ENCODE measurements at regions not wholly inside any gene's neighbourhood (a gene's known extent, or its start where the extent isn't known, plus 50 kb on each side); places are given as distances from the start of the nearest gene placed in this dataset.

DNA sequence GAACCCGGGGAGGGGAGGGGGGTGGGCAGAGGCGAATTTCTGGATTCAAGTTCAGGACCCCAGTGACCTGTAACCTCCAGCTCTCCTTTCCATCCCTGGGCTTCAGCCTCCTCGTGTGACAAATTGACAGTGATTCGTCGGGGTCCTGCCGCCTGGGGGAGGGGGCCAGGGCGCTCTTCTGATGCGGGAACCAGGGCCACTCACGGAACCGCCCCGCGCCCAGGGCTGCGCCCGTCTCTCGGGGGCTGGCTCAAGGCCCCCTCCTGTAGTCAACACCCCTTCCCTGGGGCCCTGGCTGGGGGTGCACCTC is 92.8 kb upstream of the ANO1 start:
- Histone ChIP-seq H3K4me1 (ENCODE audit: control insufficient read depth, insufficient read depth, low read depth, low read length) (peaks cover 11% of the 10 kb centered on the region), H3K23ac (ENCODE audit: low read length in 2 of 2) (no peak overlapping the region)

DNA sequence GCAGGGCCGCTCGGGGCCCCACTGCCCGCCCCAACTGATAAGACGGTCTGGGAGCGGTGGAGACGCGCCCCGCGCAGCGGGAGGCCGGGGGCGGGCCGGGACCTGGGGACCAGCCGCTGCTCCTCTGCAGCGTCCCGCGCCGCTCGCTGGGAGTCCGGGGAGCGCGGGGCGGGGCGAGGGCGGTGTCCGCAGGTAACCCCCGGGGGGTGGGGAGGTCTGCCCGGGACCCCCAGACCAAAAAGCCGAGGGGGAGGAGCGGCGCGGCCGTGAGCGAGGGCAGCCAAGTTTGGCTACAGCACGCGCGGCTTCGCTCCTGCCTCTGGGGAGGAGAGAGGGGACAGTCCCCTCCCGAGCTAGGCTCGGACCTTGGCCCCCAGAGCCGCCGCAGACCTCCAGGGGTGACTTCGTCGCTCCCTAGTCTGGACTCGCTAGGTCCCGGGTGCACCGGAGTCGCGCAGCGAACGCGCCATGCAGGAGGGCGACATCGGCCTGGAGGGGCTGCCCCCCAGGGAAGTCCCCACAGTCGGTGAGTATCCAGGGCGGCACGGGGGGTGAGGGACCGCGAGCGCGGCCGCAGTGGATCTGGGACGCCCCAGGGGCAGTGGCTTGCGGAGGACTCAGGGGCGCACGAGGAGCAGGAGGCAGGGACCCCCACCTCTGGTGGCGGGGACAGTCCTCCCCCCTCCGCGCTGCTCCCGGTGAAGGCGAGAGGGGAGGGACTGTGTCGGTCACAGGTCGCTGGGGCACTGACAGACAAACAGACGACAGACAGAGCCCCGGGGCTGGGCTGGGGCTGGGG is 92.3 kb upstream of the ANO1 start:
- H3K4me3 ChIP-seq (ENCODE audit: insufficient read depth in 1 of 2, low read depth in 1 of 2, low read length in 2 of 2): no peak overlapping the region

More for the DNA sequence above, 92.8 kb upstream of the ANO1 start:
- no peak for DNase-seq
- H3K4me3 ChIP-seq (ENCODE audit: insufficient read depth in 1 of 2, low read depth in 1 of 2, low read length in 2 of 2): no peak overlapping the region
- H3K27ac ChIP-seq (ENCODE audit: low read length, poor library complexity, severe bottlenecking): no peak overlapping the region
- H3K9me3 ChIP-seq (ENCODE audit: control insufficient read depth, low read length): no peaks in the 10 kb centered on the region
- 0% methylated on average over 7 of the region's 15 CpGs for WGBS
- H4K91ac ChIP-seq (ENCODE audit: low read length): no peak overlapping the region
- H3K18ac ChIP-seq (ENCODE audit: low read depth in 1 of 2, low read length in 2 of 2): no peak overlapping the region
- no peak overlapping the region for H3K14ac ChIP-seq (ENCODE audit: low read length in 2 of 2)
- no peak overlapping the region for H2BK12ac ChIP-seq (ENCODE audit: low read length in 2 of 2)
- no peak overlapping the region for H3K4ac ChIP-seq (ENCODE audit: low read depth in 1 of 2, low read length in 2 of 2)
- no peak overlapping the region for H2AK5ac ChIP-seq (ENCODE audit: low read length, severe bottlenecking)
- H3K9ac ChIP-seq (ENCODE audit: low read length): no peak overlapping the region
- no peak overlapping the region for H2BK120ac ChIP-seq (ENCODE audit: low read depth, low read length)
- no peak overlapping the region for H2AFZ ChIP-seq (ENCODE audit: low read depth, low read length)
- H3K36me3 ChIP-seq (ENCODE audit: control insufficient read depth in 1 of 2, insufficient read depth in 2 of 2, low read depth in 1 of 2, low read length in 2 of 2): no peaks in the 10 kb centered on the region
- H4K8ac ChIP-seq (ENCODE audit: low read length): no peak overlapping the region
- no peaks in the 10 kb centered on the region for H3K79me1 ChIP-seq (replicated peaks; ENCODE audit: low read length, poor library complexity, severe bottlenecking)
- H3K4me2 ChIP-seq (ENCODE audit: low read length, poor library complexity, severe bottlenecking): no peak overlapping the region
- H2BK5ac ChIP-seq (ENCODE audit: low read depth, low read length, poor library complexity, severe bottlenecking): no peak overlapping the region
- no peak overlapping the region for H2BK15ac ChIP-seq (ENCODE audit: low read depth, poor library complexity, severe bottlenecking)
- H3K27me3 ChIP-seq (ENCODE audit: control insufficient read depth in 1 of 2, insufficient read depth in 1 of 2, low read length in 2 of 2): peaks cover 82 to 83% of the 10 kb centered on the region in 2 experiments

DNA sequence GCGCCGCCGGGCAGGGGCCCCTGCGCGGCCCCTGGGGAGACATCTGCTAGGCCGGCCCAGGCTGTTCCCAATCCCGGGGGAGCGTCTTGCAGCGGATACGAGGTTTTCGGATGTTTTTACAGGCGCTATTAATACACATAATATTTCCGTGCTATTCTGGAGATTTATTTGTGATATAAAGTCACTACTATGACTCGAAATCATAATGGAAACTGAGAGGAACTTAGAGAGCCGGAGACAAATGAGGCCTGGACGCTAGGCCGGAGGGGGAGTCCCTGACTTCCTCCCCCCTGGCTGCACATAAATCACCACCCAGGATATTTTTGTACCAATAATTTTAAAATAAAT is 91.7 kb upstream of the ANO1 start:
- Histone ChIP-seq H4K91ac (ENCODE audit: low read length) (no peak overlapping the region), H3K27me3 (ENCODE audit: control insufficient read depth in 1 of 2, insufficient read depth in 1 of 2, low read length in 2 of 2) (peaks cover 83 to 89% of the 10 kb centered on the region in 2 experiments), H3K79me1 (replicated peaks; ENCODE audit: low read length, poor library complexity, severe bottlenecking) (no peaks in the 10 kb centered on the region), H2BK12ac (ENCODE audit: low read length in 2 of 2) (no peak overlapping the region), H2AK5ac (ENCODE audit: low read length, severe bottlenecking) (no peak overlapping the region), H2BK5ac (ENCODE audit: low read depth, low read length, poor library complexity, severe bottlenecking) (no peak overlapping the region), H3K27ac (ENCODE audit: low read length, poor library complexity, severe bottlenecking) (no peak overlapping the region), H2AFZ (ENCODE audit: low read depth, low read length) (no peak overlapping the region), H3K36me3 (ENCODE audit: control insufficient read depth in 1 of 2, insufficient read depth in 2 of 2, low read depth in 1 of 2, low read length in 2 of 2) (no peaks in the 10 kb centered on the region), H3K4me2 (ENCODE audit: low read length, poor library complexity, severe bottlenecking) (no peak overlapping the region), H3K9ac (ENCODE audit: low read length) (no peak overlapping the region), H4K8ac (ENCODE audit: low read length) (no peak overlapping the region), H2BK120ac (ENCODE audit: low read depth, low read length) (no peak overlapping the region), H3K4me1 (ENCODE audit: control insufficient read depth, insufficient read depth, low read depth, low read length) (peaks cover 11% of the 10 kb centered on the region), H3K18ac (ENCODE audit: low read depth in 1 of 2, low read length in 2 of 2) (no peak overlapping the region), H3K4ac (ENCODE audit: low read depth in 1 of 2, low read length in 2 of 2) (no peak overlapping the region), H2BK15ac (ENCODE audit: low read depth, poor library complexity, severe bottlenecking) (no peak overlapping the region), H3K4me3 (ENCODE audit: insufficient read depth in 1 of 2, low read depth in 1 of 2, low read length in 2 of 2) (no peak overlapping the region), H3K23ac (ENCODE audit: low read length in 2 of 2) (no peak overlapping the region), H3K14ac (ENCODE audit: low read length in 2 of 2) (no peak overlapping the region), H3K9me3 (ENCODE audit: control insufficient read depth, low read length) (no peaks in the 10 kb centered on the region)
- 21% methylated on average over 11 of the region's 17 CpGs for WGBS
- no peak for DNase-seq

More for the DNA sequence above, 92.3 kb upstream of the ANO1 start:
- Histone ChIP-seq H2BK120ac (ENCODE audit: low read depth, low read length) (no peak overlapping the region), H2AK5ac (ENCODE audit: low read length, severe bottlenecking) (no peak overlapping the region), H3K79me1 (replicated peaks; ENCODE audit: low read length, poor library complexity, severe bottlenecking) (no peaks in the 10 kb centered on the region), H3K27ac (ENCODE audit: low read length, poor library complexity, severe bottlenecking) (no peak overlapping the region), H3K14ac (ENCODE audit: low read length in 2 of 2) (no peak overlapping the region), H2BK15ac (ENCODE audit: low read depth, poor library complexity, severe bottlenecking) (peak overlapping the region; percentile 89), H2BK12ac (ENCODE audit: low read length in 2 of 2) (peak overlapping the region in 1 of 2 experiments; percentile 93), H4K91ac (ENCODE audit: low read length) (peak overlapping the region; percentile 90), H3K27me3 (ENCODE audit: control insufficient read depth in 1 of 2, insufficient read depth in 1 of 2, low read length in 2 of 2) (peaks cover 82 to 86% of the 10 kb centered on the region in 2 experiments), H2AFZ (ENCODE audit: low read depth, low read length) (no peak overlapping the region), H3K4ac (ENCODE audit: low read depth in 1 of 2, low read length in 2 of 2) (peak overlapping the region in 1 of 2 experiments; percentile 49), H3K4me1 (ENCODE audit: control insufficient read depth, insufficient read depth, low read depth, low read length) (peaks cover 11% of the 10 kb centered on the region), H3K4me2 (ENCODE audit: low read length, poor library complexity, severe bottlenecking) (no peak overlapping the region), H3K18ac (ENCODE audit: low read depth in 1 of 2, low read length in 2 of 2) (peak overlapping the region; percentile 35 to 84), H2BK5ac (ENCODE audit: low read depth, low read length, poor library complexity, severe bottlenecking) (no peak overlapping the region), H3K9me3 (ENCODE audit: control insufficient read depth, low read length) (no peaks in the 10 kb centered on the region), H4K8ac (ENCODE audit: low read length) (peak overlapping the region; percentile 75), H3K9ac (ENCODE audit: low read length) (no peak overlapping the region), H3K23ac (ENCODE audit: low read length in 2 of 2) (peak overlapping the region in 1 of 2 experiments; percentile 5), H3K36me3 (ENCODE audit: control insufficient read depth in 1 of 2, insufficient read depth in 2 of 2, low read depth in 1 of 2, low read length in 2 of 2) (no peaks in the 10 kb centered on the region)
- DNase-seq: no peak
- WGBS: under 1% methylated on average over 66 of the region's 75 CpGs

DNA sequence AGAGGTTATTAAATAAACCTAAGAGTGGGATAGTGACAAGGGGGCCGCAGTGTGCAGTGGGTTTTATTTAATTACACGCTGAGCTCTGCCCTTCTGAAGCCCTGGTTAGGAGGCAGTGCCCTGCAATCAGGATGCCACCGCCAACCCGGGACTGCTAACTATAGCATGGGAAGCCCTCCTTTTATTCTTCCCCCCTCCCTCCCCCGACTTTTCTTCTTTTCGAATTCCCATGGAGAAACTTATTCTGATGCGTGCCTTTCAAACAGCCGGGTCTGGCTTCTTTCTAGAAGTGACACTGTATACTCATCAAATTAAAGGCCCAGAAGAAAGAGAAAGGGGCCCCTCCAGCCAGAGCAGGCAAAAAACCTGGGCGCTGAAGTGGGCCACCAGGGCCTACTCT is 91.3 kb upstream of the ANO1 start:
- H2BK120ac ChIP-seq (ENCODE audit: low read depth, low read length): no peak overlapping the region

More for the DNA sequence above, 91.3 kb upstream of the ANO1 start:
- H3K14ac ChIP-seq (ENCODE audit: low read length in 2 of 2): no peak overlapping the region
- H3K27ac ChIP-seq (ENCODE audit: low read length, poor library complexity, severe bottlenecking): no peak overlapping the region
- H3K4me3 ChIP-seq (ENCODE audit: insufficient read depth in 1 of 2, low read depth in 1 of 2, low read length in 2 of 2): no peak overlapping the region
- H2BK5ac ChIP-seq (ENCODE audit: low read depth, low read length, poor library complexity, severe bottlenecking): no peak overlapping the region
- H3K9ac ChIP-seq (ENCODE audit: low read length): no peak overlapping the region
- no peak for DNase-seq
- H4K8ac ChIP-seq (ENCODE audit: low read length): no peak overlapping the region
- no peak overlapping the region for H2AFZ ChIP-seq (ENCODE audit: low read depth, low read length)
- H3K18ac ChIP-seq (ENCODE audit: low read depth in 1 of 2, low read length in 2 of 2): no peak overlapping the region
- H3K4me2 ChIP-seq (ENCODE audit: low read length, poor library complexity, severe bottlenecking): no peak overlapping the region
- H3K4ac ChIP-seq (ENCODE audit: low read depth in 1 of 2, low read length in 2 of 2): no peak overlapping the region
- H3K23ac ChIP-seq (ENCODE audit: low read length in 2 of 2): no peak overlapping the region
- H2BK15ac ChIP-seq (ENCODE audit: low read depth, poor library complexity, severe bottlenecking): no peak overlapping the region
- H3K4me1 ChIP-seq (ENCODE audit: control insufficient read depth, insufficient read depth, low read depth, low read length): peaks cover 11% of the 10 kb centered on the region
- peaks cover 85 to 90% of the 10 kb centered on the region in 2 experiments for H3K27me3 ChIP-seq (ENCODE audit: control insufficient read depth in 1 of 2, insufficient read depth in 1 of 2, low read length in 2 of 2)
- no peak overlapping the region for H2BK12ac ChIP-seq (ENCODE audit: low read length in 2 of 2)
- no peak overlapping the region for H4K91ac ChIP-seq (ENCODE audit: low read length)
- no peaks in the 10 kb centered on the region for H3K9me3 ChIP-seq (ENCODE audit: control insufficient read depth, low read length)
- no peaks in the 10 kb centered on the region for H3K36me3 ChIP-seq (ENCODE audit: control insufficient read depth in 1 of 2, insufficient read depth in 2 of 2, low read depth in 1 of 2, low read length in 2 of 2)
- no peak overlapping the region for H2AK5ac ChIP-seq (ENCODE audit: low read length, severe bottlenecking)
- 25% methylated on average over 9 of the region's 9 CpGs for WGBS
- no peaks in the 10 kb centered on the region for H3K79me1 ChIP-seq (replicated peaks; ENCODE audit: low read length, poor library complexity, severe bottlenecking)
